ENCODE measurements at regions not wholly inside any gene's neighbourhood (a gene's known extent, or its start where the extent isn't known, plus 50 kb on each side); places are given as distances from the start of the nearest gene placed in this dataset.

DNA sequence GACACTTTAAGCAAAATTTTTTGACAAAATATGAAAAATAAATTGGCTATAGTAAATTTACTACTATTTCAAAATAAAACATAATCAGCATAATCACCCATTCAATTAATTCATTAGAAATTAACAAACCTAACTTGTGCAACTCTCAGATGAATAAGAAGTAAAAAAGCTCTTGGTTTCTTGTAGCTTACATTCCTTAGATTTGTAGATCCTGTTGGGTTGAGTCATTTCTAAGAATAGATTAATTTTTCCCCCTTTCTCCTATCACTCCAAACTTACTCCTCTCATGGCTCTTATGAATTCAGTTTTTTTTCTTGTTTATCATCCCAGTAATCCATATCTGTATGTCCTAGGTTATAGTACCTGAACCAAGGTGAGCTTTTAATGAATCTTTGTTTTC, 230.9 kb upstream of the LRIG3 start:
- Histone ChIP-seq H3K27ac (no peak overlapping the region), H3K36me3 (no peaks in the 10 kb centered on the region), H3K4me1 (no peaks in the 10 kb centered on the region), H3K4me3 (no peak overlapping the region), H3K9me3 (no peaks in the 10 kb centered on the region), H3K27me3 (no peaks in the 10 kb centered on the region), H3K9ac (ENCODE audit: low read depth in 2 of 2, low read length in 2 of 2) (no peak overlapping the region)
- intact Hi-C loops (cut with DNase I): loop anchor here (5.0 to 10.0 kb wide), 3 partner anchors 39 to 804 kb away; no protein-coding TSS in a partner anchor
- no peak for DNase-seq
- TF ChIP-seq, protein P1, sequence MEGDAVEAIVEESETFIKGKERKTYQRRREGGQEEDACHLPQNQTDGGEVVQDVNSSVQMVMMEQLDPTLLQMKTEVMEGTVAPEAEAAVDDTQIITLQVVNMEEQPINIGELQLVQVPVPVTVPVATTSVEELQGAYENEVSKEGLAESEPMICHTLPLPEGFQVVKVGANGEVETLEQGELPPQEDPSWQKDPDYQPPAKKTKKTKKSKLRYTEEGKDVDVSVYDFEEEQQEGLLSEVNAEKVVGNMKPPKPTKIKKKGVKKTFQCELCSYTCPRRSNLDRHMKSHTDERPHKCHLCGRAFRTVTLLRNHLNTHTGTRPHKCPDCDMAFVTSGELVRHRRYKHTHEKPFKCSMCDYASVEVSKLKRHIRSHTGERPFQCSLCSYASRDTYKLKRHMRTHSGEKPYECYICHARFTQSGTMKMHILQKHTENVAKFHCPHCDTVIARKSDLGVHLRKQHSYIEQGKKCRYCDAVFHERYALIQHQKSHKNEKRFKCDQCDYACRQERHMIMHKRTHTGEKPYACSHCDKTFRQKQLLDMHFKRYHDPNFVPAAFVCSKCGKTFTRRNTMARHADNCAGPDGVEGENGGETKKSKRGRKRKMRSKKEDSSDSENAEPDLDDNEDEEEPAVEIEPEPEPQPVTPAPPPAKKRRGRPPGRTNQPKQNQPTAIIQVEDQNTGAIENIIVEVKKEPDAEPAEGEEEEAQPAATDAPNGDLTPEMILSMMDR (IDR thresholded peaks at IDR 0.05): no peak

DNA sequence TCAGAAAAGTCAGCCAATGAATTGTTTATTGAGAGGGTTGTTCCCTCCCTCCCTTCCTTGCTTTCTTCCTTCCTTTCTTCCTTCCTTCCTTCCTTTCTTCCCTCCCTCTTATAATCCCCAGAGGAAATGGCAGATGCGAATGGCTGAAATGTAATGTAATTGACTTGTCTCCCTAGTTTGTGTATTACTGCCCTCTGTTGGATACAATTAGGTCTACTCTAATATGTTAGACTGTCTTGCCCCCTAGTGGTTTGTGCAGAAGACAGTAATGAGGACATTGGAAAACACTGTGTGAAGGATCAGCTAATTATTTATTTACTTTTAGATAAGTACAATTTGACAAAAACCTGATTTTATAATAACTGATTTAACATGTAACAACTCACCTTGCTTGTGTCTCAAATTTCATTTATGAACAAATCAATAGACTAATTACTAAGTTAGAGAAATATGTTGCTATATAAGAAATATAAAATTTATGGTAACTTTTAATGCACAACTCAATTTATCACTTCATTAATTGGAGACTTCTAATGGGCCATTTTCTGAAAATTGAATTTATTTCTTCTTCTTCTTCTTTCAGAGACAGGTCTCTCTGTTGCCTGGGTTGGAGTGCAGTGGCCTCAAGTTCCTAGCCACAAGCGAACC, 229.8 kb upstream of the LRIG3 start:
- TF ChIP-seq, protein P1 (IDR thresholded peaks at IDR 0.05): peak; percentile 80
- Histone ChIP-seq H3K27ac (no peak overlapping the region), H3K4me3 (no peak overlapping the region), H3K27me3 (no peaks in the 10 kb centered on the region), H3K4me1 (no peaks in the 10 kb centered on the region), H3K9ac (ENCODE audit: low read depth in 2 of 2, low read length in 2 of 2) (no peak overlapping the region), H3K9me3 (no peaks in the 10 kb centered on the region), H3K36me3 (no peaks in the 10 kb centered on the region)
- intact Hi-C loops (cut with DNase I): loop anchor here (5.0 to 10.0 kb wide), 3 partner anchors 38 to 803 kb away; no protein-coding TSS in a partner anchor
- DNase-seq: peak; percentile 30

DNA sequence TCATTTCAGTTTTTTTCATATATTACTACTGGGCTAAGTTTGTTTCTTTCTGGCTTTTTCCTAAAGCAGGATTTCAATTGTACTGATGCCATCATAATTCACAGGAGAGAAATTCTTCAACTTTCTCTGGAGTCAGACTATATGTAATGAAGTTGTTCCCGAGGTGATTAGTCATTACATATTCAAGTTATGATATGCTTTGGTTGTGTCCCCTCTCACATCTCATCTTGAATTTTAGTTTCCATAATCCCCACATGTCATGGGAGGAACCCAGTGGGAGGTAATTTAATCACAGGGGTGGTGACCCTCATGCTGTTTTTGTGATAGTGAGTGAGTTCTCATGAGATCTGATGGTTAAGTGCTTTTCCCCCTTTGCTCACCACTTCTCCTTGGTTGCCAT, 227.5 kb upstream of the LRIG3 start:
- H3K27ac ChIP-seq: no peak overlapping the region
- no peaks in the 10 kb centered on the region for H3K36me3 ChIP-seq
- no peak overlapping the region for H3K4me3 ChIP-seq
- intact Hi-C loops (cut with DNase I): no loop called here
- TF ChIP-seq, protein P1 (IDR thresholded peaks at IDR 0.05): no peak
- no peaks in the 10 kb centered on the region for H3K4me1 ChIP-seq
- H3K9me3 ChIP-seq: no peaks in the 10 kb centered on the region
- no peak overlapping the region for H3K9ac ChIP-seq (ENCODE audit: low read depth in 2 of 2, low read length in 2 of 2)
- no peaks in the 10 kb centered on the region for H3K27me3 ChIP-seq
- DNase-seq: no peak

DNA sequence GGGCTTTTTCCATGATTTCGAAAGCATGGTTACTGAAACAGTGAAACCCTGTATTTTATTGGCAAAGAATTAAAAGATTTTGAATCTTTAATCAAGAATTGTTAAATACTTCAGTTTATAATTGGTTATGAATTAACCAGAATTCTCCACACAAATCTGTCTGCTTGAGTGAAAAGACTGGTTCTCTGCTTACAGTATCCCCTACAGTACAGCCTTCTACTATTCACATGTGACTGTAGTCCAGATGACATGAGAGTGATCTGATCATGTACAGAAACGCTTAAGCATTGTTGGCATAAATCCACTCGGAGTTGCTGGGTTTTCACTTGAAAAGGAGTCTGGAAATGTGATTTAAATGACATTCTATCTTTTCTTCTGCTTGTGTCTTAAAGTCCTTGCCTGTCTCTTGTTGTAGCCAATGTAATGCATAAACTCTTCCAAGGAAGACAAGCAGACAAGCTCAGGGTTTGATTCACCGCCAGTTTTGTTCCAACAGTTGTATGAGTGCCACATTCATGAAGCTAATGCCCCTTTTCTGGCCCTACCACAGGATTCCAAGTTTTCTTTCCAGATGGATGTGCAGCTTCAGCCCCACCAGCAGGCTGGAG, 222.0 kb upstream of the LRIG3 start:
- intact Hi-C loops (cut with DNase I): no loop called here
- no peak for DNase-seq
- TF ChIP-seq, protein P1 (IDR thresholded peaks at IDR 0.05): no peak
- Histone ChIP-seq H3K4me1 (no peaks in the 10 kb centered on the region), H3K27ac (no peak overlapping the region), H3K9ac (ENCODE audit: low read depth in 2 of 2, low read length in 2 of 2) (no peak overlapping the region), H3K4me3 (no peak overlapping the region), H3K9me3 (no peaks in the 10 kb centered on the region), H3K36me3 (no peaks in the 10 kb centered on the region), H3K27me3 (no peaks in the 10 kb centered on the region)

DNA sequence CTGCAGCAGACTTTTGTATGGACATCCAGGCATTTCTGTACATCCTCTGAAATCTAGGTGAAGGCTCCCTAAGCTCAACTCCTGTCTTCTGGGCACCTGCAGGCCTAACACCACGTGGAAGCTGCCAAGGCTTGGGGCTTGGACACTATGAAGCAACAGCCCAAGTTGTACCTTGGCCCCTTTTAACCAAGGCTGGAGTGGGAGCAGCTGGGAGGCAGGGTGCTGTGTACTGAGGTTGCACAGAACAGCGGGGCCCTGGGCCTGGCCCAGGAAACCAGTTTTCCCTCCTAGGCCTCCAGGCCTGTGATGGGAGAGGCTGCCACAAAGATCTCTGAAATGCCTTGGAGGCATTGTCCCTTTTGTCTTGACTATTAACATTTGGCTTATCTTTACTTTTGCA, 214.4 kb upstream of the LRIG3 start:
- Histone ChIP-seq H3K27me3 (no peaks in the 10 kb centered on the region), H3K4me1 (no peaks in the 10 kb centered on the region), H3K4me3 (no peak overlapping the region), H3K9me3 (no peaks in the 10 kb centered on the region), H3K36me3 (no peaks in the 10 kb centered on the region), H3K27ac (no peak overlapping the region), H3K9ac (ENCODE audit: low read depth in 2 of 2, low read length in 2 of 2) (no peak overlapping the region)
- intact Hi-C loops (cut with DNase I): no loop called here
- no peak for DNase-seq
- TF ChIP-seq, protein P1 (IDR thresholded peaks at IDR 0.05): no peak

Measured in colonic mucosa (tissue), 4 donors.